GM18951 (cell line): ENCODE measurements at regions not wholly inside any gene's neighbourhood (a gene's known extent, or its start where the extent isn't known, plus 50 kb on each side); places are given as distances from the start of the nearest gene placed in this dataset.
"Not testable (repeated sequence)": the region's sequence is repeated elsewhere in the genome, so short reads cannot be mapped to it uniquely, and the experiment has no call there.

Source experiments
- POLR2A ChIP-seq: IDR thresholded peaks from 4 replicates; pipeline ENCODE4 v1.6.1; 2011; ENCODE audit warnings: mild to moderate bottlenecking; ENCODE audit not compliant: insufficient read length, insufficient read depth; ENCODE audit errors: extremely low read depth
- in situ Hi-C: fragments of 300-500 bp; cut with MboI; formaldehyde crosslinking; loops from one replicate; pipeline ENCODE4 v1.12.0; 2022; ENCODE audit warnings: low sequenced_read_pairs, mixed read lengths, inconsistent platforms; ENCODE audit not compliant: unreplicated experiment

DNA sequence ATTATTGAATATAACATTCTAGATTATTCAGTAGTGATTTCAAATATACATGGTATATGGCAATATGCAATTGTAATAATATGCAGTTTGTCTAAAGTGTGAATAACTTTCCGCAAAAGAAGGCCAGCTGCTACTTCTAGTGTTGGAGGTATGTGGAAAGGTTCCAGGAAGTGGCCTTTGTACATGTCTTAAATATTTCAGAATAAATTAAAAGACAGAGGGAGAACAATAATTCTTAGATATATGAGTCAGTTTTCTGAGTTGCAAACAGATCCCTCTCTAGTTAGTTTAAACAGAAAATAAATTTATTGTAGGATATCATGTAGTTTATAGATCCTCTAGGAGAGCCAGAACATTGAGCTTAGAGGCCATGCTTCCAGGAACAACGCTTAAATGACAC, 210.8 kb upstream of the ELL2 start:
- in situ Hi-C loops = no loop called here
- TF ChIP-seq POLR2A = no peak

GRCh38 chr5:96171973-96172372, 210.3 kb upstream of the ELL2 start:
- in situ Hi-C loops = not testable (repeated sequence)

DNA sequence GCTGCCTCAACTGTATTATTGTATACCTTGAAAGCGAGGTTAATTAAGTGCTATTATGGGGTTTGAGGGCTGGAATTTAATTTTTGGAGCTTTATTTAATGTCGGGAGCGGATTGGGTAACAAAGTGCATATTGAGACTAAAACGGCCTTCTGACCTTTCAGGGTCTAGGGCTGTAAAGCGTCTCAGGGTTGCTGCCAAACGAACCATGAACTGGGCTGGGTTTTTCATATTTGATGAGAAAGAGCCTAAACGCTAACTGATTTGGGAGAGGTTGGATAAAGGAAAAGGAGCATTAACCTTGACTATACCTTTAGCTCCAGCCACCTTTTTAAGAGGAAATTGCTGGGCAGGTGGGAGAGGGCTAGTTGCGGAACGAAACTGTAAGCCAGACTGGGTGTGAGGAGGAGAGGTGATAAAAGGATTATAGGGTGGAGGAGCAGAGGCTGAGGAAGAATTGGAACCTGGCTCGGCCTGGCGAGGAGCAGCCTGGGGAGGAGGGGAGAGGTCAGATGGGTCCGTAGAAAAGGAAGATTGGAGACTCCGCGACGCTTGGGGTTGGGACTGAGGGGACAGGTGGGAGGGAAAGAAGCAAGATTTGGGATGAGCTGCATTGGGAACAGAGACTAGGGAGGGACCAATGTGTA, 209.0 kb upstream of the ELL2 start:
- in situ Hi-C loops = not testable (repeated sequence)

DNA sequence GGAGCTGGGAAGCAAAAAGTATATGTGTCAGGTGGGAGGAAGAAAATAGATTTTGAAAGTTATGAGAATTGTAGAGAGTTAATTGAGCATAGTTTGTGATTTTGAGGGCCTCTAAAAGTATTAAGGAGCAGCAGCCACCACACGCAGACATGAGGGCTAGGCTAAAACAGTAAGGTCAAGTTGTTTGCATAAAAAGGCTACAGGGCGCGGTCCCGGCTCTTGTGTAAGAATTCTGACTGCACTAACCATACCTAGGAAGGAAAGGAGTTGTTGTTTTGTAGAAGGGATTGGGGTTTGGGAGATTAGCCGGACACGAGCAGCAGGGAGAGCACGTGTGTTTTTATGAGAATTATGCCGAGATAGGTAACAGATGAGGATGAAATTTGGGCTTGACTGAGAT, 207.2 kb upstream of the ELL2 start:
- in situ Hi-C loops = not testable (repeated sequence)

DNA sequence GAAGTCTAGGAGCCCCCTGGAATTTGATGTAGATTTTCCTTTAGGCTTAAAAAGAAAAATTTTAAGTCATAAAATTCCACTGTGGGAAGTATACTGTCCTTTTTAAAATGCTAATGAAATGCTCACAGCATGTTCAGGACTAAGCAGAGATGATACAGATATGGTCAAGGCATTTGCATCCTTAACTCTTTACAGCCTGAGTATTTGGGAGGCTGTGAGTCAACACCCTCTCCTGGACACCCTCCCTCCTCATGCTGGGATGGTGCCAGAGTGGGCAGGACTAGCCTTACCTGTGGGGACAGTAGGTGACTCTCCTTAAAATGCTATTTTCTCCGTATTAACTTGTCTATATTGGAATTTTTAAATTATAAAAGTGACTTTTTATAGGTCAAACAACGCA, 197.4 kb upstream of the ELL2 start:
- in situ Hi-C loops = no loop called here
- no peak for TF ChIP-seq POLR2A

GRCh38 chr5:96157841-96158291, 196.2 kb upstream of the ELL2 start:
- no peak for TF ChIP-seq POLR2A

DNA sequence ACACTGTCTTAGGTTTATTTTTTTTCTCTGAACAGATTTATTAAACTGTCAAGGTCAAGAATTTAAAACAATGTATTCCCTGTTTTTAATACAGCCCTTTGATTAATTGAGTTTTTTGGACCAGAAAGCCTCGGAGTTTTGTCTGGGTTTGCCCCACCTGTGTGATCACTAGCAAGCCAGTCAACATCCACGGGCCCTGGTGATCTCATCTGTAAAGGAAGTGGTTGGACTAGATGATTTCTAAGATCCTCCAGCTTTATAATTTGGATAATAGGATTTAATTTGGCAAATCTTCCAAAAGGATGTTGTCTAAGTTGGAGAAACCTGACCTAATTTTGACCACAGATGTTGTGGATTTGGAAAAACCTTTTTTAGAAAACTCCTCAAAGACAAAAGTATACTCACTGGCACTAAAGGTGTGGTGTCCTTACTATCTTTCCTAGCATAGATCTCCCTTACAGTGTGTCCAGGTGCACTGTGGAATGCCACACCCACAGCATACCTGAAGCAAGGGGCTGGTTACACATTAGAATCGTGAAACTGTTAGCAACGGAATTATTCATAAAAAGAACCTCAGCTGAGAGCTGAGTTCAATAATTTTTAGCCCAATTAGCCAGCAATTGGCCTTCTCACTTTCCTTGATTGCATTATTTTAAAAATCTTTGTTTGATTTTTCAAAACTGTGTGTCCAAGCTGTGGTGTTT, 195.6 kb upstream of the ELL2 start:
- in situ Hi-C loops = no loop called here
- TF ChIP-seq POLR2A = no peak

More at GRCh38 chr5:96157841-96158291, 196.2 kb upstream of the ELL2 start:
- in situ Hi-C loops = no loop called here

- in situ Hi-C loops = no loop called here
- TF ChIP-seq POLR2A = no peak
Observed at GRCh38 chr5:96155147-96155546, 193.5 kb upstream of the ELL2 start.

GRCh38 chr5:96151891-96152290, 190.2 kb upstream of the ELL2 start:
- in situ Hi-C loops = no loop called here
- TF ChIP-seq POLR2A = no peak

DNA sequence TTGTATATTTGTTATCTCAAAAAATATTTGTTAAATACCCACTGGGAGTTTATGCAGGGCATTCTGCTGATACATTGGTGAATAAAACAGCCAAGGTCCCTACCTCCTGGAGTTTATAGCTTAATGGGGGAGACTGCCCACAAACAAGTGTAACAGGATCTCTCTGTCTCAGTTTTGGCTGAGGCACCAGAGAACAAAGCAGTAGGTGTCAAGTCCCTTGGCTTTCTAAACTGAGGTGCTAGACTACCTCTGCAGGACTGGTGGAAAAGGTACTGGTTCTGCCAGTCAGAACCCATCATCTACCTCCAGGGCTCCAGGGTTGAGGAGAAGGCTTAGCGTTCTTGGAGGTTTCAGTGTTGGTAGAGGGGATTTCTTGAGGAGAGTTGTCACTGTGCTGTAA, 188.4 kb upstream of the ELL2 start:
- no peak for TF ChIP-seq POLR2A
- in situ Hi-C loops = no loop called here

DNA sequence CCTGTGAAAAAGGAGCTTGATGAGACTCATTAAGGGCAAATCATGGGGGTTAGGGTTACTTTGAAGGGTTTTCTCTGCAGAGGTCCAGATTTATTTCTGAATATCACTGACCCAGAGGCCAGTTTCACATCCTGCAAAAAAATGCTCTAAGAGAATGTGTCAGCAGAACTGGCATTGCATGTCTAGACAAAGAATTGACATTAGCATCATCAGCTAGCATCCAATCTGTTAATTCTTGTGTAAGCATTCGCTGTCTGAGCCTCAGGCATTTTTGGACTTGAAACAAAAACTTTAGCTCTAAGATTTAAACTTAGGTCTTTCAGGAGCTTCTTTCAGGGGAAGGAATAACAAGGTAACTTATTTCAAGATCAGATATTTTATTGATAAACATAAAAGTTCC, 187.9 kb upstream of the ELL2 start:
- no peak for TF ChIP-seq POLR2A
- in situ Hi-C loops = no loop called here

- in situ Hi-C loops = no loop called here
- no peak for TF ChIP-seq POLR2A
Observed at GRCh38 chr5:96149021-96149420, 187.4 kb upstream of the ELL2 start.

GRCh38 chr5:96148376-96148775, 186.7 kb upstream of the ELL2 start:
- TF ChIP-seq POLR2A = no peak
- in situ Hi-C loops = no loop called here

DNA sequence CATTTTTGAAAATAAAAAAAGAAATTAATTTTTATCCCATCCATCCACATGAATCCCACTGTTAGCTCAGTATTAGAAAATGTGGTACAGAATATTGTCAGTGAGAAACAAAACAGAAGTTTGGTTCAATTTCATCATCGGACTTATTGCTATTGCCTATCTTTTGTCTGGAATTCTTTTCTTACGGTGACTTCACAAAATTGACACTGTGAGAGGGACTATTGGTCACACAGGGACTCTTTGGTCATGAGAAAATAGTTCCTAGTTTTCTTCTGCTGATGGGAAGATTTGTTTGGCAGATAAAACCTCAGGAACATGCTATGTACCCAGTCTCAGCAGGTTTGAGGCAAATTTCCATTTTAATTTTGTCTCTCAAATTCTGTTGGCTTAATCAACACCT, 186.2 kb upstream of the ELL2 start:
- no peak for TF ChIP-seq POLR2A
- in situ Hi-C loops = no loop called here

DNA sequence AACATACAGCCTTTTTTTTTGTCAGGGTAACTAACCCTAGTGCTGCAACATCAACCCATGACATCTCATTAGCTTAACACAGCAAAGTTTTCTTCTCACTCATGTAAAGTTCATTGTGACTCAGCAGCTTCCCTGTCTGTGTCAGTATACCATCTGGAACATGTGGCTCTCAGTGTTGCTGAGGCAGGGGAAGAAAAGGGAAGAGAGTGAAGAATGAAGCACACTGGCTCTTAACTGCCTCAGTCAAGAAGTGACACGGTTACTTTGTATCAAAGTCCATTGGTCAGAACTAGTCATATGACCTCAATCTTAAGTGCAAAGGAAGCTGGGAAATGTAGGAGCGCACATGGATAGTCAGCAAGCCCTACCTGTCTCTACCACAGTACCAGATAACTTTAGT, 185.0 kb upstream of the ELL2 start:
- in situ Hi-C loops = no loop called here
- TF ChIP-seq POLR2A = no peak
